Stimulated activated CD4-positive, alpha-beta T cell treated with anti-CD3 and anti-CD28 coated beads, TNF-alpha, amount 100 ng/mL, for 1 hour (primary cell): ENCODE measurements at regions not wholly inside any gene's neighbourhood (a gene's known extent, or its start where the extent isn't known, plus 50 kb on each side); places are given as distances from the start of the nearest gene placed in this dataset.

Source experiments
- DNase-seq, 3 donors: peaks; one replicate each; pipeline ENCODE4 v3.0.0-alpha.2; 2020; ENCODE audit warnings: low read depth in 3 of 3, low spot score in 1 of 3

DNA sequence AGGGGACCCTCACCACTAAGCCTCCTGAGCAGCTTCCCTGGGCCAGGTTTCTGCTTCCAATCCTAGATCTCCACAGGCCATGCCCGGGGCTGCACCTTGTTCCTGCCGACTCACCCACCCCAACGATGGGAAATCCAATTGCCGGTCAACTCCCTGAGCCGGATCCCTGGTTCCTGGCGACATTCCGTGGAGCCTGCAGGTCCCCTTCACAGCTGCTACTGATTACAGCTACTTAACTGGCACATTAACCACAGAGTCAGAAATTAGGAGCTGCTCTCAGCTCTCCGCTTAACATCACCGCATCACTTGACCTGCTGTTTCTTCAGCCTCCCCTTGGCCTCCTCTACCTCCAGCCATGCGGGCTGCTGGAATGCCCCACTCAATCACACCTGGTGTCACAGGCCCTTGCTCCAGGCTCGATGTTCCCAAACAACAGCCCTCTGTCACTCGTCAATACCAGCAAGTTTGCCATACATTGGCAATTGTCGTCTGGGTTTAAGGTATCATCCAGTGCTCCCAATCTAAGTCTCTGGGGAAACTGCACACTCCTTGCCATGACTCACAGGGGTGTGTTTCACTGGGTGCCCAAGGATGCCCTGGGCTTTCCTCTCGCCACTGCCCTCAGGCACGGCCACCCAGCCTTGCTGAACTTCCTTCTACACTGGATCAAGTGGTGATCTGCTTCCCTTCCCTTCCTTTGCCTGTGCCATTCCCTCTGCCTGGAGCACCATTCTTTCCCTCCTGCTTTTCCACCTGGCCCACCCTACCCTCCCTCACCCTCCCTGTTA lies 181.0 kb downstream of the MN1 start:
- DNase-seq = no peak

DNA sequence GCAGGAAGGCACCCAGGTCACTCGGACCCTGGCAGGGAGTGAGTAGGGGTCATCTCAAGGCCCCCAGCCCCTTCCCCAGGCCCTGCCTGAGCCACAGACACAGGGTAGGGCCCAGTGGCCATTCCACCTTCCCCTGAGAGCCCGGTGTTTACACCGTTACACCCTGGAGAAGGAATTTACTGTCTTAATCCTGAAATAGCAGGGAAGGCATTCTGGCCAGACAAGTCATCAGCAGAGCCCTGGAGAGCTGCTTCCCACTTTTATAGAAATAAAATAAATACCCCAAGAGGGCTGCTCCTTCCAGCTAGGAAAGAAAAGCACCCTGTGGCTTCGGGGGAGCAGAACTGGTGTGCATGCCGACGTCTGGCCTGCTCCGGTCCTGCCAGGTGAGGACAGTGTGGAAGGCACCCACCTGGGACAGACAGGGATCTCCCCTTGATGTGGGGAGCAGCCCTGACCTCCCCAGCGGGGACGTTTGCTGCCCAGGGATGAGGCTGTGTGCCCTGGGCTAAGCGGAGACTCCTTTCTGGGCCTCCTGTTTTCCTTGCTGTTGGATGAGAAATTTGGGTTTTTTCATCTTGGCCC lies 180.0 kb downstream of the MN1 start:
- no peak for DNase-seq

DNA sequence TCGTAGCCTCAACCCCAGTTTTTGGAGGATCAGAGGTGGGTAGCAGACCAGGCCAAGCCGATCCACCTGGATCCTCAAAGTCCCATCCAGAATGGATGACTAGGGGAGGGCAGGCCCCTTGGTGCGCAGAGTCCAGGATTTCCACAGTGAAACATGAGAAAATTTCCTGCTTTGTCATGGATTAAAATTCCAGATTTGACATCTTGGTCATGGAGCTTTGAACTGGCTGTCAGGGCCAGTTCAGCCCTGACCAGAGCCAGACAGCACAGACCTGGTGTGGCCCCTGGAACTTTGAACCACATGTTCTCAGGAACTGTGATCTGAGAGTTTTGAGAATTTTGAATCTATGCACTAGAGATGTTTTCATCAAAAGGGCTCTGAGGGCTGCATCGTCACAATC lies 177.5 kb downstream of the MN1 start:
- DNase-seq = no peak

DNA sequence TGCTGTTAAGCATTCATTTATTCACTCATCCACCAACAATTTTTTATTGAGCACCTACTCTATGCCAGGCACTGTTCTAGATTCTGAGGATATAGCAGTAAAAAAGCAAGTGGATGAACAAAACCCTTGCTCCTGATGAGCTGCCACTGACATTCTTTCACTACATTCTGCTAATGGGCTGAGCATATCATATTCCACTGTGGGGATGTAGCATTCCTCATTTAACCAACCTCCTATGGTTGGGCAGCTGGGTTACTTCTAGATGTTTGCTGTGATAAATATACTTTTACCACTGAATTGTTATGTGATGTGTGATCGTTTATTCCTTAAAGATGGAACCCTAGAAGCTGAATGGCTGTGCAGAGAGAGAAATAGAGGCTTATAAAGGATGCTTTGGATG lies 176.9 kb downstream of the MN1 start:
- DNase-seq = no peak

DNA sequence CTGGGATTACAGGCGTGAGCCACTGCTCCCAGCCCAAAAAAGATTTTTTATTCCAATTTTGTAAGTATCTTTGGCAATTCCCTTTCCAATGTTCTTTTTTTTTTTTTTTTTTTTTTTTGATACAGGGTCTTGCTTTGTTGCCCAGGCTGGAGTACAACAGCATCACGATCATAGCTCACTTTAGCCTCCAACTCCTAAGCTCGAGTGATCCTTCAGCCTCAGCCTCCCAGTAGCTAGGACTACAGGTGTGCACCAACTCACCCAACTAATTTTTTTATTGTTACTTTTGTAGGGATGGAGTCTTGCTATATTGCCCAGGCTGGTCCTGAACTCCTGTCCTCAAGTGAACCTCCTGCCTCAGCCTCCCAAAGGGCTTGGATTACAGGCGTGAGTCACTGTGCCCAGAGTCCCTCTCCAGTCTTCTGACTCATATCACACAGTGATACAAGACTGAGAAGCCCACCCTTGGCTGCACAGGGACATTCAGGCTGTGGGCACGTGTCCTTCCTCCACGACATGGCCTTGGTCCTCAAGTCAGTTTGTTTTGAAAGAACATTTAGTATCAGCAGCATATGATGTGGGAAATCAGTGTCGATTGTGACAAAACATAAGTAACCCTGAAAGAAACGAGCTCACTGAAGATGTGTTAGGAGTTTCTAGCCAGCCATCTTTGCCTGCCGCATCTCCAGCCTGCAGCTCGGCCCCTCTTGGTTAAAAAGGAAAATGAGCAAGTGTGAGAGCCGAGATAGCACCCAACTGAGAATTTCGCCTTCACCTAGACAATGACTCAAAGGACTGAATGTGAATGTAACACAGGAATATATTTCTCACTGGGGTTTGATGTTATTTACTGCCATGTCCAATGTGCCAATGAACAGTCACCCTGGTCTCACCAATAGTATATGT lies 175.5 kb downstream of the MN1 start:
- no peak for DNase-seq

DNA sequence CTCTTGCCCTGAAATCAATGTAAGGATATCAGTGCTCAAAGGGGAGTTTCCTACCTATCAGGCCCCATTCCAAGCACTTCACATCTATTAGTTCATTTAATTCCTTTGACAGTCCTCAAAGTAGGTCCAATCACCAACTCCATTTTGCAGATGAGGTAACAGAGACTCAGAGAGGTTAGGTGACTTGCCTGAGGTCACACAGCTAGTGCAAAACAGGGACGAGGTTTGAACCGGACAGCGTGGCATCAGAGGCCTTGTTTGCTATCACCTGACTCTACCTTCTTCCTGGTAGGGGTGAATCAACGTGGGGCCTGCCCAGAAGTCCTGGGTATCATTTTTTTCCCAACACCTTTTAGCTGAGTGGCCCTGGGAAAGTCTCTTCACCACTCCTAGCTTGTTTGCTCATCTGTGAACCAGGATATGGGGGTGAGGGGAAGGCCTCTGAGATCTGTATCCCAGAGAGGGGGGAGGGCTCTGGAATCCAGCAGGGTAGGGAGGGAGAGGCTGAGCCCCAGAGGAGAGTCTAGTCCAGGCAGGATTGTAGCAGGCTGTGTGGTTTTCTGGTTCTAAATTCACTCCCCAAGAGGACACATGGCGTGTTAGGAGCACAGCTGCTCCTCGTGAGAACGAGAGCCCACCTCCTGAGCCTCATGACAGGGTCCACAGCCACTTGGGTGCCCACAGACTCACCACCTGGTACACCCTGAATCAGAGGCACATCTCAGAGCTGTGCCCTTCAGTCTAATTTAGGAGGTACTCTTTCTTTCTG lies 174.7 kb downstream of the MN1 start:
- no peak for DNase-seq

- no peak for DNase-seq
Measured at GRCh38 chr22:27627444-27627833, 174.1 kb downstream of the MN1 start.

GRCh38 chr22:27627901-27628300 lies 173.7 kb downstream of the MN1 start:
- no peak for DNase-seq

DNA sequence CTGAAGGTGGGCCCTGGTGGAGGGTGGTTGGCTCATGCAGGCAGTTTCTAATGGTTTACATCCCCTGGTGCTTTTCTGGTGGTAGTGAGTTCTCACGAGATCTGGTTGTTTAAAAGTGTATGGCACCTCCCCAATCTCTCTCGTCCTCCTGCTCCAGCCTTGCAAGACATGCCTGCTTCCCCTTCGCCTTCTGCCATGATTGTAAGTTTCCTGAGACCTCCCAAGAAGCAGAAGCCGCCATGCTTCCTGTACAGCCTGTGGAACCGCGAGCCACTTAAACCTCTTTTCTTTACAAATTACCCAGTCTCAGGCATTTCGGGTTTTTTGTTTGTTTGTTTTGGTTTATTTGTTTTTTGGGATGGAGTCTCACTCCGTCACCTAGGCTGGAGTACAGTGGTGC lies 173.2 kb downstream of the MN1 start:
- no peak for DNase-seq

DNA sequence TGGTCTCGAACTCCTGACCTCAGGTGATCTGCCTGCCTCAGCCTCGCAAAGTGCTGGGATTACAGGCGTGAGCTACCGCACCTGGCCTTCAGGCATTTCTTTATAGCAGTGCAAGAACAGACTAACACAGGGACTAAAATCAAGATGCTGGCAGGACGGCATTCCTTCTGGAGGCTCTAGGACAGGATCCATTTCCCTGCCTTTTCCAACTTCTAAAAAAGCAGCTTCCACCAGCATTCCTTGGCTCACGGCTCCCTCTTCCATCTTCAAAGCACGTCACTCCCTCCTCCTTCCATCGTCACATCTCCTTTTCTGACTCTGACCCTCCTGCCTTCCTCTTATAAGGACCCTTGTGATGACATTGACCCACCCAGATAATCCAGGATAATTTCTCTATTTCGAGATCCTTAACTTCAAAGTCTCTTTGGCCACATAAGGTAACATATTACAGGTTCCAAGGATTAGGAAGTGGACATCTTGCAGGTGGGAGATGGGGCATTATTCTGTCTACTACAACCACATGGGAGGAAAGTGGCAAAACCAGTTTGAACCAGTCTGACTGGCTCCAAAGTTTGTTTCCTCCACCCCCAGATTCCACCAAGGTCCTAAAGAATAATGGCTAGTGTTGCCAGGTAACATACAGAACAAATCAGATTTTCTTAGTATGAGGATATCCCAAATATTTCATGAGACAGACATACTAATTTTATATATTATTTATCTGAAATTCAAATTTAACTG lies 172.5 kb downstream of the MN1 start:
- DNase-seq = no peak

GRCh38 chr22:27629908-27630673 lies 171.5 kb downstream of the MN1 start:
- no peak for DNase-seq

DNA sequence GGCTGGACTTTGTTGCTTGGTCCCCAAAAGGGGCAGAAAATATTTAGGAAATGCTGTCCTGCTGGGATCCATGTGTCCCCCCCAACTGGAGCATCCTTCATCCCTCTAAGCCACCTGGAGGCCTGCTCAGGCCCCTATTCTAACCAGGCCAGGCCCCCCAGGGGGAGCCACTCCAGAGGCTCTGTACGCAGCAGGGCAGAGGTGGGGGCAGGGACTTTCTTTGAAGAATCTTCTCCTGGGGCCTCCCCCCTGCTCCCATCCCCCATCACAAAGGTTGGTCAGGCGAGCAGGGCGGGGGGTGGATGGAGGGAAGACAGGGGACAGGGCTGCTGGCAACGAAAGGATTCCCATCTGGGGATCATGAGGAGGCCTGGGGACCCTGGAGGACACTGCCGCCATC lies 170.8 kb downstream of the MN1 start:
- no peak for DNase-seq

- no peak for DNase-seq
Measured at GRCh38 chr22:27631641-27632040, 169.9 kb downstream of the MN1 start.

- no peak for DNase-seq
Measured at GRCh38 chr22:27632451-27633295, 168.9 kb downstream of the MN1 start.

- no peak for DNase-seq
Measured at GRCh38 chr22:27633296-27633871, 168.2 kb downstream of the MN1 start.

DNA sequence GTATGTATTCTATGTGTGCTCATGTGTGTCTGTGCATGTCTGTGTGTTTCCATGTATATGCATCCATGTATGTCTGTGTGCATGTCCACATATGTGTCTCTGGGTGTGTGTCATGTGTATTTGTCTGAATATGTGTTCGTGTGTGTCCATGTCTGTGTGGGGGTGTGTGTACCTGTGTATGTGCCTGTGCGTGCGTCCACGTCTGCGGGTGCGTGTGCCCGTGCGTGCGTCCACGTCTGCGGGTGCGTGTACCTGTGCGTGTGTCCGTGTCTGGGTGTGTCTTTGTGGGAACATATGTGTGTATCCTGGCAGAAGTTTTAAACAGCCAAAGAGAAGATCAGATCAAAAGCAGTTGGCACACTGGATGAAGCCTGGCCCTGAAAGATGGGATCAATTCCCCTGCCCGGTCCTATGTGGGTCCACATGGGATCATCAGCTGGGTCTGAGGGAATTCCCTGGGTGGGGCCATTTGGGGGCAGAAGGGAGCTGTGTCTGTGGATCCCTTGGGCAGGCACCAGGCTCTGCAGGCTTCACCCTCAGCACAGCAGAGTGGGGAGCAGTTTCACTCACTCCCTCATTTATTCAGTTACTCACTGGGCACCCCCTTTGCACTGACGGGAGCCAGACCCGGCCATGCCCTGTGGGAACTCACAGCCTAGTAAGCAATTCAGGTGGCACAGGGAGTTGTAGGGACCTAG lies 167.4 kb downstream of the MN1 start:
- DNase-seq = no peak

DNA sequence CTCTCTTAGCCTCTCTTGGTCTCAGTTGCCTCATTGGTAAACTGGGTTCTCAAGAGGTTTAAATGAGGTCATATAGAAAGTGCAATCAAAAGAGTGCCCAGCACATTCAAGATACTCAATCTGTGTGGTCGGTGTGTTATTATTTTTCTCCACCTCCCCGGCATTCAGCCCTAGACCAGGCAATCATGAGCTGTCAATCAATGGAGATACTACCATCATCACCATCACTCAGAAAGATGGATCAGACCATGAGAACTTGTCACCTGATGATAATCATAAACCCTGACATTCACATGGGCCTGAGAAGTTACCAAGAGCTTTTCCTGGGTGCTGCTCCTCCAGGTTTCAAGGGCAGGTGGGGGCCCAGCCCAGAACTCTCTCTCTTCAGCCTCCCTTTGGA lies 166.1 kb downstream of the MN1 start:
- no peak for DNase-seq

- no peak for DNase-seq
Measured at GRCh38 chr22:27635852-27636251, 165.7 kb downstream of the MN1 start.
